Nephron (organoid): ENCODE measurements at regions not wholly inside any gene's neighbourhood (a gene's known extent, or its start where the extent isn't known, plus 50 kb on each side); places are given as distances from the start of the nearest gene placed in this dataset.

Experiments
- H3K27ac Mint-ChIP-seq, 3 experiments: 2 replicates each; pipeline ENCODE4 v1.8.0; 2020; ENCODE audit warnings: mixed read lengths in 3 of 3, mild to moderate bottlenecking in 2 of 3, moderate library complexity in 1 of 3
- H3K27me3 Mint-ChIP-seq: 2 replicates; pipeline ENCODE4 v1.8.0; 2021; ENCODE audit warnings: low read depth, mild to moderate bottlenecking, moderate library complexity, mixed read lengths
- H3K36me3 Mint-ChIP-seq: 2 replicates; pipeline ENCODE4 v1.8.0; 2020; ENCODE audit warnings: low read depth, mixed read lengths
- H3K4me1 Mint-ChIP-seq: 2 replicates; pipeline ENCODE4 v1.8.0; 2020; ENCODE audit warnings: mixed read lengths
- H3K4me3 Mint-ChIP-seq, 3 experiments: 2 replicates each; pipeline ENCODE4 v1.8.0; 2020; ENCODE audit warnings: mild to moderate bottlenecking in 3 of 3, mixed read lengths in 3 of 3, moderate library complexity in 2 of 3
- H3K9me3 Mint-ChIP-seq: 2 replicates; pipeline ENCODE4 v1.8.0; 2020; ENCODE audit warnings: mixed read lengths
- TF ChIP-seq, protein P1 (sequence below), 3 experiments: fragments of 200-600 bp; sonication (generic); IDR thresholded peaks; one replicate each; pipeline ENCODE4 v1.5.0; 2021; ENCODE audit warnings: antibody characterized with exemption in 3 of 3; ENCODE audit not compliant: unreplicated experiment in 3 of 3

DNA sequence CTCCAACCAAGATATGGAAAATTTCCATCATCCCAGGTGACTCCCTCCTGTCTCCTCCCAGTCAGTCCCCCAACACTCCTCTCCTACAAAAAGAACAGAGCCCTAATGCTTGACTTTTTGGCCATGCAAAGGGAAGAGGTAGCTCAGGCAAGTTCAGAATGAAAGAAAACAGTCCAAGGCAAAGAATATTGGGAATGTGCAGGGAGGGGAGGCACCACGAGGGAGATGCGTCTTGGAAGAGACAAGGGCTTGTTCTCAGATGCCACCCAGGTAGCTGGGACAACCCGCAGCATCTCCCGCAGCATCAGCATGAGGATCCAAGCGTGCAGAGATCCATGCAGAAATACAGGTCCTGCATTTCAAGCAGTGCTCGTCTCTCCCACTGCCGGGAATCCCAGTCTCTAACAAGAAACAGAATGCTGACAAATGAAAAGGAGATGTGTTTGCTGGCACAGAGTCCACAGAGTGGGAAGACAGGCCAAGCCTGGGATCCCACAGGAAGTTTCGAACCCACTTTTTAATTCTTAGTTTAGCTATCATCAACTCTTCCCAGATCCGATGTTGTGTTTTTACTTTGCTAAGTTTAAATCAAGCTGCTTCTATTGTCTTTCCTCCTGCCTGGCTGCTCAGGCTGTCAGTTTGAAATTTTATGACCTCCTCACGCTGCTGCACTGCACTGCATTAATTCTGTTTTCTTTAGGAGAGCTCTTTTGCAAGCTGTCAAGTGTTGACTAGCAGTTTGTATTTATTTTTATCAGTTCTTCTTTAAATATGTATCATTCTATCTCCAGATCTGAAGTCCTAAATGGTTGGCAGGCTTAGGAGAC, 86.8 kb upstream of the OSMR start:
- no peaks in the 10 kb centered on the region for H3K36me3 Mint-ChIP-seq
- H3K27ac Mint-ChIP-seq = peak overlapping the region; percentile 80 to 96 (median 92)
- H3K4me1 Mint-ChIP-seq = peaks cover 31% of the 10 kb centered on the region
- H3K4me3 Mint-ChIP-seq = peak overlapping the region in 2 of 3 experiments; percentile 26 to 52
- TF ChIP-seq, protein P1, sequence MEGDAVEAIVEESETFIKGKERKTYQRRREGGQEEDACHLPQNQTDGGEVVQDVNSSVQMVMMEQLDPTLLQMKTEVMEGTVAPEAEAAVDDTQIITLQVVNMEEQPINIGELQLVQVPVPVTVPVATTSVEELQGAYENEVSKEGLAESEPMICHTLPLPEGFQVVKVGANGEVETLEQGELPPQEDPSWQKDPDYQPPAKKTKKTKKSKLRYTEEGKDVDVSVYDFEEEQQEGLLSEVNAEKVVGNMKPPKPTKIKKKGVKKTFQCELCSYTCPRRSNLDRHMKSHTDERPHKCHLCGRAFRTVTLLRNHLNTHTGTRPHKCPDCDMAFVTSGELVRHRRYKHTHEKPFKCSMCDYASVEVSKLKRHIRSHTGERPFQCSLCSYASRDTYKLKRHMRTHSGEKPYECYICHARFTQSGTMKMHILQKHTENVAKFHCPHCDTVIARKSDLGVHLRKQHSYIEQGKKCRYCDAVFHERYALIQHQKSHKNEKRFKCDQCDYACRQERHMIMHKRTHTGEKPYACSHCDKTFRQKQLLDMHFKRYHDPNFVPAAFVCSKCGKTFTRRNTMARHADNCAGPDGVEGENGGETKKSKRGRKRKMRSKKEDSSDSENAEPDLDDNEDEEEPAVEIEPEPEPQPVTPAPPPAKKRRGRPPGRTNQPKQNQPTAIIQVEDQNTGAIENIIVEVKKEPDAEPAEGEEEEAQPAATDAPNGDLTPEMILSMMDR (IDR thresholded peaks at IDR 0.05; ENCODE audit: unreplicated experiment in 3 of 3) = no peak
- no peaks in the 10 kb centered on the region for H3K27me3 Mint-ChIP-seq
- no peaks in the 10 kb centered on the region for H3K9me3 Mint-ChIP-seq

DNA sequence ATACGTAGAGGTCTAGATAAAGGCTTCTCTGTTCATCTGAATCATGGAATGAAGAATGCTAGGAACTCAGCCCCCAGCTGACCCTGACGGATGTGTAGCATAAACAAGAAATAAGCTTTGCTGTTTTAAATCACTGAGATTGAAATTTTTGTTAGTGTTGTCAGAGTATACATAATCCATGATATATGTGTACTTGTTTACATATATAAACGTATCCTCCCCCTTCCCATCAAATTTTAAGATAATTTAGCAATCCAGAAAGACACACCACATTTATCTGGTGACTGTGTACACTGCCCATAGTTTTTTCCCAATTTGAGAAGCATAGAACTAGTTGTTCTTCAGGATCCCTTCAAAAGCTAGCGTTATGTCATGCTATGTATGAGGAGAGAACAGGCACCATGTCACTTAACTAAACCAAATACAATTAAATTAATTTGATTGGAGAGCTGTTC, 80.8 kb upstream of the OSMR start:
- Mint-ChIP-seq H3K36me3 (peaks cover 6% of the 10 kb centered on the region), H3K27ac (peak overlapping the region; percentile 48 to 65 (median 58)), H3K9me3 (peaks cover 15% of the 10 kb centered on the region), H3K27me3 (no peaks in the 10 kb centered on the region), H3K4me3 (no peak overlapping the region), H3K4me1 (peaks cover 20% of the 10 kb centered on the region)
- TF ChIP-seq, protein P1 (IDR thresholded peaks at IDR 0.05; ENCODE audit: unreplicated experiment in 3 of 3) = no peak

DNA sequence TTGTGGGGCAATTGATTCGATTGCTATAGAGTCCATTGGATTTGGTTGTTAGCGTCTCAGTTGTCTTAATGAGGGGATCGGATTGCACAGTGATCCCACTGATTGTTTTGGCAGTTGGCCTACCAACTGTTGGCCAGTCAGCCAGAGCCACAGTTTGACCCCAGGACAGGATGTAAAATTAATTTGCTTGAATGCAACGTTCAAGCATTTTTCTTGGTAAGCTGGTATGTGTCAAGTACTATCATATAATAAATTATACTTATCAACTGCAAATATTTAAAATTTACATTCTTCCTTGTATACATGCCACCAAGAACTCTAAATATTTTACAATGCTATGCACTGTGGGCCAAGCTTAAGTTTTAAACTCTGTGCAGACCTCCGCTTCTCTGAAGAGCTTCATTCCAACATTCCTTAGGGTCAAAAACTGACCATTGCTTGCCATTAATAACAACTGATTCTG, 80.4 kb upstream of the OSMR start:
- peak overlapping the region; percentile 48 to 65 (median 58) for H3K27ac Mint-ChIP-seq
- TF ChIP-seq, protein P1 (IDR thresholded peaks at IDR 0.05; ENCODE audit: unreplicated experiment in 3 of 3) = no peak

DNA sequence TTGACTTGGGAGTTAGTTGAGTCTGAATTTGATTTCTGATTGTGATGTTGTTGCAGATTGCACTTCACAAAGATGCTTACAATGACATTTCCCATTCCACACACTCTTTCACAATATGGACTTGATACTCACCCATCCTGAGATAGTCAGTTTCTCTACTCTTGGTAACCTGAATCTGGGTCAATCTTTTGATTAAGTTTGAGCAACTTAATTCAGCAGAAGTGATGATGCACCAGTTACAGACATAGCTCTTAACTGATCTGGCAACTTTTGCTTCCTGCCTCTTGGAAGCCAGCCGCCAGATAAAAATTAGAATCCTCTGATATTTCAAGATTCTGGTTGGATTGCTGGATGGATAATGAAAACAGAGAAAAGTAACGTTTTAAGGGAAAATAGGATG, 79.7 kb upstream of the OSMR start:
- Mint-ChIP-seq H3K36me3 (peaks cover 6% of the 10 kb centered on the region), H3K27ac (peak overlapping the region in 2 of 3 experiments; percentile 48 to 58), H3K4me3 (no peak overlapping the region), H3K27me3 (no peaks in the 10 kb centered on the region), H3K4me1 (peaks cover 20% of the 10 kb centered on the region), H3K9me3 (peaks cover 15% of the 10 kb centered on the region)
- TF ChIP-seq, protein P1 (IDR thresholded peaks at IDR 0.05; ENCODE audit: unreplicated experiment in 3 of 3) = no peak

More for the DNA sequence above, 80.4 kb upstream of the OSMR start:
- H3K27me3 Mint-ChIP-seq = no peaks in the 10 kb centered on the region
- H3K9me3 Mint-ChIP-seq = peaks cover 15% of the 10 kb centered on the region
- peaks cover 6% of the 10 kb centered on the region for H3K36me3 Mint-ChIP-seq
- peaks cover 20% of the 10 kb centered on the region for H3K4me1 Mint-ChIP-seq
- H3K4me3 Mint-ChIP-seq = no peak overlapping the region

DNA sequence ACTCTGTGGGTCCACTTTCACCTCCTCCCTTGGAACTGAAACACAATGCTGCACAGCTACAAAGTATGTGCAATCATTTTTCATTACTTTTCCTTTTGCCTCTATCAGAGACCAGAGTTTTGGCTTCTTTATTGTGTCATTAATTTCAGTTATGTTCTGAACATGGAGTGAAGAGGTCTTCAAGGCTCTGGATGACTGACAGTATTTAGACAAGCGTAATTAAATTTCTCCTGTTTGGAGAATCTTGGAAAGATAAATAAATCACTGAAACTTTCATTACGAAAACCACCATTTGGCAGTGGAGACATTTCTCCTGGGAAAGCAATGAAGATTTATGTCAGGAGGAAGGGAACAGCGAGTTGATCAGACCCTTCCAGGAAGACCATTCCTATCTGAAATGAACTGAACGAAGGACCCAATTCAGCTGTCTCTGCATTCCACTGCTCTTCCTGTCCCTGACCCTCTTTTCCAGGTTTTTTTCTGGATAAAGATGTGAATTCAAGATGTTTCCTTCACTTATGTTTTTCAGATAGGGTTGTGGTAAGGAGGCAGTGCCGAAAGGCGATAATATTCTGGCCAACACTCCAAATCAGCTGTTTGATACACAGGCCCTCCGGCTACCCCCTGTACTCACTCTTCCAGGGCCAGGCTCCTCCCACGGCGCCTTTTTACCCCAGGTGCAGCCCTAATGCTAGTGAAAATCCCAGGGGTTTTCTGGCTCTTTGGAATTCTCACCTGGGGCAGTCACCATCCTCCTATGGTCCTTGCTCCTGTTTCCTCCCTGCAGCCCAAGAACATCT, 77.2 kb upstream of the OSMR start:
- Mint-ChIP-seq H3K4me1 (peaks cover 20% of the 10 kb centered on the region), H3K36me3 (peaks cover 6% of the 10 kb centered on the region), H3K4me3 (no peak overlapping the region), H3K27ac (peak overlapping the region; percentile 34 to 85 (median 80)), H3K9me3 (peaks cover 15% of the 10 kb centered on the region), H3K27me3 (no peaks in the 10 kb centered on the region)
- TF ChIP-seq, protein P1 (IDR thresholded peaks at IDR 0.05; ENCODE audit: unreplicated experiment in 3 of 3) = no peak
